ENCODE measurements at regions not wholly inside any gene's neighbourhood (a gene's known extent, or its start where the extent isn't known, plus 50 kb on each side); places are given as distances from the start of the nearest gene placed in this dataset.

DNA sequence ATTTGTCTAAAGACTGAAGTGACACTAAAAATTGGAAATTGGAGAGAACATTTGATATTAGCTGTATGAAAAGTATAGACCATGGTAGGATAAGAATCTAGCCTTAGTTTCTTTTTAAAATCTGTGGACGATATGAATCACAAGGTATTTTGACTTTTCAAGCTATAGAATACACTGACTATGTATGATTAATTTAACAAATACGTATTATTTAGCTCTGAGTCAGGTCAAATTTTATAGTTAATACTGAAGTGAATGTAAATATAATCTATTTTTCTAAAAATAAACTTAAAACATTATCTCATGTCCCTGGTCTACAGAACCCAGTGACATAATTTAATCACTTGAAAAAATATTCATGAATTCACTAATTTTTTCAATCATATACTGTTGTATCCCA is 795.6 kb upstream of the SLITRK1 start:
- TF ChIP-seq CTCF (IDR thresholded peaks at IDR 0.05) (no peak), POLR2A (IDR thresholded peaks at IDR 0.05) (no peak)
